ENCODE measurements at regions not wholly inside any gene's neighbourhood (a gene's known extent, or its start where the extent isn't known, plus 50 kb on each side); places are given as distances from the start of the nearest gene placed in this dataset.

GRCh38 chr10:78557433-78557925 is 511.3 kb upstream of the ZMIZ1 start:
- TF ChIP-seq CTCF (conservative IDR thresholded peaks at IDR 0.05; ENCODE audit: low read depth, low read length) = no peak
- TF ChIP-seq EZH2 (IDR thresholded peaks at IDR 0.05; ENCODE audit: low read length, unreplicated experiment) = no peak
- no peak for TF ChIP-seq EZH2phosphoT487 (IDR thresholded peaks at IDR 0.05; ENCODE audit: borderline replicate concordance, low read length)

All from PC-3 (cell line).